Parathyroid adenoma (tissue), 2 donors: ENCODE measurements at regions not wholly inside any gene's neighbourhood (a gene's known extent, or its start where the extent isn't known, plus 50 kb on each side); places are given as distances from the start of the nearest gene placed in this dataset.
"Not testable (repeated sequence)": the region's sequence is repeated elsewhere in the genome, so short reads cannot be mapped to it uniquely, and the experiment has no call there.

Experiments used
- H2AFZ ChIP-seq: fragments of 300-600 bp; sonication (generic); one replicate; pipeline ENCODE4 v1.7.0; 2017; ENCODE audit warnings: antibody characterized with exemption, mild to moderate bottlenecking
- H3K27ac ChIP-seq: fragments of 300-600 bp; sonication (generic); one replicate; pipeline ENCODE4 v1.7.0; 2017
- H3K27me3 ChIP-seq: fragments of 300-600 bp; sonication (generic); one replicate; pipeline ENCODE4 v1.7.0; 2017; ENCODE audit warnings: low read length; ENCODE audit not compliant: control insufficient read depth, insufficient read depth
- H3K36me3 ChIP-seq: fragments of 300-600 bp; sonication (generic); one replicate; pipeline ENCODE4 v1.7.0; 2017; ENCODE audit warnings: low read length; ENCODE audit not compliant: control insufficient read depth, insufficient read depth
- H3K4me1 ChIP-seq: fragments of 300-600 bp; sonication (generic); one replicate; pipeline ENCODE4 v1.7.0; 2017; ENCODE audit warnings: control low read depth
- H3K4me2 ChIP-seq: fragments of 300-600 bp; sonication (generic); one replicate; pipeline ENCODE4 v1.7.0; 2017; ENCODE audit warnings: low read length
- H3K4me3 ChIP-seq: fragments of 300-600 bp; sonication (generic); one replicate; pipeline ENCODE4 v1.7.0; 2017; ENCODE audit warnings: low read depth, low read length
- H3K79me2 ChIP-seq: fragments of 300-600 bp; sonication (generic); one replicate; pipeline ENCODE4 v1.7.0; 2017; ENCODE audit warnings: control low read depth
- H3K9ac ChIP-seq: fragments of 300-600 bp; sonication (generic); one replicate; pipeline ENCODE4 v1.7.0; 2017; ENCODE audit warnings: mild to moderate bottlenecking
- H3K9me3 ChIP-seq: fragments of 300-600 bp; sonication (generic); one replicate; pipeline ENCODE4 v1.7.0; 2017; ENCODE audit warnings: low read length; ENCODE audit not compliant: control insufficient read depth
- CTCF ChIP-seq: fragments of 300-600 bp; sonication (generic); IDR thresholded peaks from one replicate; pipeline ENCODE4 v1.7.0; 2017; ENCODE audit warnings: antibody characterized with exemption, mild to moderate bottlenecking
- donor health status: primary hyperparathyroidism.

GRCh38 chr17:71780596-71780995 lies 340.2 kb upstream of the SOX9 start:
- no peaks in the 10 kb centered on the region for H3K79me2 ChIP-seq
- no peak overlapping the region for H3K4me3 ChIP-seq
- H3K27ac ChIP-seq, result no peak overlapping the region
- no peaks in the 10 kb centered on the region for H3K36me3 ChIP-seq
- no peak overlapping the region for H3K9ac ChIP-seq
- no peaks in the 10 kb centered on the region for H3K9me3 ChIP-seq
- H3K4me2 ChIP-seq, result no peak overlapping the region
- H3K4me1 ChIP-seq, result no peaks in the 10 kb centered on the region
- TF ChIP-seq CTCF, result no peak
- H2AFZ ChIP-seq, result no peak overlapping the region
- no peaks in the 10 kb centered on the region for H3K27me3 ChIP-seq

DNA sequence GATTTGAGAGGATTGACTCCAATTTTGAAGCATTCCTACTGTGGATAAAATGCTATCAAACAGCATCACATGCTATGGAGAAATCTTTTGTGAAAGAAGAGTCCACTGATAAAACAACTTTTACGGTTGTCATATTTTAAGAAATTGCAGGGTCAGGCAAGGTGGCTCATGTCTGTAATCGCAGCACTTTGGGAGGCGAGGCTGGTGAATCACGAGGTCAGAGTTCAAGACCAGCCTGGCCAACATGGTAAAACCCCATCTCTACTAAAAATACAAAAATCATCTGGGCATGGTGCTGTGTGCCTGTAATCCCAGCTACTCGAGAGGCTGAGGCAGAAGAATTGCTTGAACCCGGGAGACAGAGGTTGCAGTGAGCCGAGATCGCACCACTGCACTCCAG lies 338.8 kb upstream of the SOX9 start:
- not testable (repeated sequence) for H3K4me1 ChIP-seq, H3K36me3 ChIP-seq, H3K4me2 ChIP-seq, H3K9me3 ChIP-seq, H2AFZ ChIP-seq, H3K4me3 ChIP-seq, H3K27me3 ChIP-seq, H3K79me2 ChIP-seq, H3K27ac ChIP-seq, H3K9ac ChIP-seq

DNA sequence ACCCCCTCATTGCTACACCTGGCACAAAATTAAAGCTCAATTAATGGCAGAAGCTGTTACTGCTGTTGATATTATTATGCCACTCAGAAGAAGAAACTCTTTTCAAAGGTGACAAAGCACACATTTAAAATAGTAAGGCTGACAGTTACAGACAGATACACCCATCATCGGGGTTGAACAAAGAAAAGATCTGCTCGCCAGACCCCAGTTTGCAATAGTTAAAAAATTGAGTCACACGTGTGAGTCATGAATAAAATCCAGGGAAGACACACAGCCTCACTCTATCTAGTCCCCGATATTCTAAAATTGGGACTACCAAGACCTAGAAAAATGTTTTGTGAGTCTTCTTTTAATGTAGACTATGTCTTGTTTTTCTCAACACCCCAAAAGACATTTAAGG lies 330.0 kb upstream of the SOX9 start:
- no peaks in the 10 kb centered on the region for H3K36me3 ChIP-seq
- H3K27ac ChIP-seq, result no peak overlapping the region
- no peaks in the 10 kb centered on the region for H3K4me1 ChIP-seq
- no peak overlapping the region for H2AFZ ChIP-seq
- no peaks in the 10 kb centered on the region for H3K9me3 ChIP-seq
- TF ChIP-seq CTCF, result no peak
- no peaks in the 10 kb centered on the region for H3K27me3 ChIP-seq
- H3K4me3 ChIP-seq, result no peak overlapping the region
- no peak overlapping the region for H3K9ac ChIP-seq
- no peak overlapping the region for H3K4me2 ChIP-seq
- no peaks in the 10 kb centered on the region for H3K79me2 ChIP-seq

DNA sequence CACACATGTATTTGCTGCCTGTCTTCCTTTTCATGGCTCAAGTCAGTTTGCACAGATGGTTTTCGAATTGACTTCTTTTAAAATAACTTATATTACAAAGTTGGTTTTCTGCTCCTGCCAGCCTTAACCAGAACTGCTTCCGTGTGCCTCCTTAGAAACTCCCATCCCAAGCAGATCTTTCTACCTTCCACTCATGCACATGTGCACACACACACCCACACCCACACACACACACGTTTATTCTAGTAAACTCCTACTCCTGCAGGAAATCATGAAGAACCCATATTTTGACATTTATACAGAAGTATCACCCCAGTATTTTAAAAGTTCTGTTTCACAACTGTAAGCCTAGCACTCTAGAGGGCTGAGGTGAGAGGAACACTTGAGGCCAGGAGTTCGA lies 329.5 kb upstream of the SOX9 start:
- Histone ChIP-seq H3K27ac (no peak overlapping the region), H3K9me3 (no peaks in the 10 kb centered on the region), H3K9ac (no peak overlapping the region), H3K4me3 (no peak overlapping the region), H3K27me3 (no peaks in the 10 kb centered on the region), H3K4me1 (no peaks in the 10 kb centered on the region), H3K4me2 (no peak overlapping the region), H3K36me3 (no peaks in the 10 kb centered on the region), H2AFZ (no peak overlapping the region), H3K79me2 (no peaks in the 10 kb centered on the region)
- no peak for TF ChIP-seq CTCF

GRCh38 chr17:71792966-71793365 lies 327.9 kb upstream of the SOX9 start:
- Histone ChIP-seq H3K9ac (no peak overlapping the region), H3K27me3 (no peaks in the 10 kb centered on the region), H3K4me1 (no peaks in the 10 kb centered on the region), H3K4me2 (no peak overlapping the region), H3K9me3 (no peaks in the 10 kb centered on the region), H2AFZ (no peak overlapping the region), H3K79me2 (no peaks in the 10 kb centered on the region), H3K27ac (no peak overlapping the region), H3K4me3 (no peak overlapping the region), H3K36me3 (no peaks in the 10 kb centered on the region)
- TF ChIP-seq CTCF, result no peak
